ENCODE measurements at regions not wholly inside any gene's neighbourhood (a gene's known extent, or its start where the extent isn't known, plus 50 kb on each side); places are given as distances from the start of the nearest gene placed in this dataset.

DNA sequence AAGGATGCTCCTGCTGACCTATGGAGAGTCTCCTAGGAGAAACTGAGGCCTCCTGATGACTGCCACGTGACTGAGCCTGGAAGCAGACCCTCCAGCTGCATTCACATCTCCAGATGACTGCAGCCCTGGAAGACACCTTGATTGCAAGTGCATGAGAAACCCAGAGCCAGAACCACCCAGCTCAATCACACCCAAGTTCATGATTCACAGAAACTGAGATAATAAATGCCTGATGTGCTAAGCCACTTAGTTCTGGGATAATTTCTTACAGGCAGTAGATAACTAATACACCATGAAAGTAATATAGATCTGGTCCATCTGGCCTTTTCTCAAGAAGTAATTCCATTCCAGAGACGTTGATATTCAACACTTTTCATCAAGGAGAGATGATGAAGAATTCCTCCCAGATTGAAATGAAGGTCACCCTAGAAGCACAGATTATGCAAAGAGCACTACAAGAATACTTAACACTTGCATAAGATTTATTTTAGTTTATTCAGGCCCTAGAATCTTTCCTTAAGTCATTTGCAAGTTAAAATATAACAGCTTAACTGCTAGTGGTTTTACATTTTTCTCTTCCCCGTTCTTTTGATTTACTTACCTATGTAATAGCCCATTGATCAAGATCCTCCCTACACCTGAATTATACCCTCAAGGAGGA is 208.2 kb upstream of the INHBA start:
- no peak for DNase-seq (ENCODE audit: low read depth)

- DNase-seq (ENCODE audit: low read depth) = no peak
Observed at GRCh38 chr7:41907444-41907843, 204.6 kb upstream of the INHBA start.

DNA sequence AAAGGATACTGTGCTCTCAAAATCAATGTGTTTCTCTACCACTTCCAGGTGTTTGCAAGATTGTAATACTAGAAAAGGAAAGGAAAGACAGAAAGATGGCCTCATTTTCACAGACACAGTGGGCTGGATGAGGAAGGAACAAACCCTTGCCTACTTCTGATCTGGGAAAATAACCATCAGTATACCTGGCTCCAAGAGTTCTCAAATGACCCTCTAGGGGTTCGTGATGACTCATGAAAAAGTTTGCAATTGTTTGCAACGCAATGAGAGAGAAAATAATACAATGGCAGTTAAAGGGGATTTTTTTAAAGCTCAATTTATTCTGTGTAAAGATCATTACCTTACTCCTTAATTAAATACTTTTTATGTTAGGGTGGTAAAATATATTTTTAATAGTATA is 197.6 kb upstream of the INHBA start:
- no peak for DNase-seq (ENCODE audit: low read depth)

DNA sequence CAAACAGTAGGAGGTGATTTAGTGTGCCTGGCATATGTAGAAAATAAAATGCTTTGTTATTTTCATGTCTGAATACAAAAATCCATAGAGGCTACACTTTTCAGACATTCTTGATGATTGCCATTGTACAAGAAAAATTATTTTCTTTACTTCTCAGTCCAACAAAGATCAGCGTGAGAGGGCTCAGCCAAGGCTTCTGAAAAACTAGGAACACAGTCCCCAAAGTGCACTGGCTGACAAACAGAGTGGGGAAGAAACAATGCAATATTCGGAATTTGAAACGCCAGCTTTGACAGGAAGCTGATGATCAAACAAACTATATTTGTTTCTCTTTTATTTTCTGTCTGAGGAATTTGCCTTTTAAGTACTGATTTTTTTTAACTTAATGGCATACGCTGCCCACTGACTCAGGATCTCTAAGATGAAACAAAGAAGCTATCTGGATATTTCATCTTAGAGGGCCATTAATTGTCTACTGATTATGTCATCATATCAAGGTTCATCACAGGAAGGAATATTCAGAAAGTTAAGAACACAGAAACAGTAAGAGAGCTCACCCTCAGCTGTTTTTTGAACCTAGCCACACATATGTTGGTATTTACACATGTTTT is 197.0 kb upstream of the INHBA start:
- DNase-seq (ENCODE audit: low read depth) = no peak

DNA sequence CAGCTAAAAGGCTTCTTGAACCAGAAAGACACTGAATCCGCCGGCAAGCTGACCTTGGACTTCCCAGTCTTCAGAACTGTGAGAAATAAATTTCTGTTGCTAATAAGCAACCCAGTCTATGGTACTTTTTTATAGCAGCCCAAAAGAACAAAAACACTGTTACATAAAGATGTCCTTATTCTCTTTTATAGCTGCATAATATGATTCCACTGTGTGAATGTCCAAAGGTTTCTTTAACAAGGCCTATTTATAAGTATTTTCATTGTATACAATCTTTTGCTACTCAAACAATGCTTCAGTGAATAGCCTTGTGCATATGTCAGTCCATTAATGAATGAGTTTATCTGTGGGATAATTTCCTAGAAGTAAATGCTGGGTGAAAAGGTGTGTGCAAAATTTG is 190.8 kb upstream of the INHBA start:
- no peak for DNase-seq (ENCODE audit: low read depth)

- DNase-seq (ENCODE audit: low read depth) = no peak
Observed at GRCh38 chr7:41892356-41893100, 189.6 kb upstream of the INHBA start.

- DNase-seq (ENCODE audit: low read depth) = no peak
Observed at GRCh38 chr7:41891950-41892349, 189.1 kb upstream of the INHBA start.

DNA sequence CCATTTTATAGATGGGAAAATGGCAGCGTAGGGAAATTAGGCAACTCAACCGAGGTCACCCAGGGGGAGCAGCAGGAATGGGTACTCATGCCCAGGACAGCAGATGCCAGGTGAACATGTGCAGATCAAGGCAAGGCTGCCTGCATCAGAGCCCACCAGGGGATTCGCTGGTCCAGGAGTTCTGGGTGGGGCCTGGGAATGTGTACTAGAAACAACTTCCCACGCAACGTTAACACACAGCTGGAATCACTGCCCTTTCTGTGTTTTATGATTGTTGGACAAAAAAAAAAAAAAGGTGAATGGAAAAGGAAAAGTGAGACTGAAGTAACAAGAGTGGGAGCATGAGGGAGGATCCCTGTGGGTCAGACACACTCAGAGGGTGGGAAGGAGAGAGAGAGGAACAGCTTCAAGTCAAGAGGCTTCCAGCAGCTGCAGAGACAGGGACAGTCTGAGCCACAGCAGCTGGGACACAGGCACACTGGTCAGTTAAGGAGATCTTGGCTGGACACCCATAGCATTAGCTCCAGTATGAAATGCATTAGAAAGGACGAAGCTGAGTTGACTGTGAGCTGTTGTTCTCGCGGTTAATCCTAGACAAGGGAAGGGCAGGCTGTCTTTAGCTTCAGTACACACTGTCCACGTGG is 187.9 kb upstream of the INHBA start:
- DNase-seq (ENCODE audit: low read depth) = no peak

DNA sequence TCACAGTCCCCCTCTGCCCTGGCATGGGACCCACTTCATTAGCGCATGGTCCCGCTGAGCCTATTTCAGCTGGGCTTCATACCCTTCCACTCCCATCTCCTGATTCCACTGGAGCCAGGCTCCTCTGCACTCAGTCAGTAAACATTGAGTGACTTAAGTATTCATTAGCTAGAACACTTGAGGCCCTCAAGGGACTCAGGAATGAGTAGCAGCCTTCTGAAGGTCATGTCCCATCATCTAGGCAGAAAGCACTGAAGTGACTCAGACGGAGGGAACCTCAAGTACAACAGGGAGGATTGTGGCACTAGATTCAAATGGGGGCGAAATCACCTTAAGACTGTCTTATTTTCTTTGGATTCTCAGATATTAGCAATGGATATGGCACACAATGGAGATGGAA is 186.6 kb upstream of the INHBA start:
- no peak for DNase-seq (ENCODE audit: low read depth)

- no peak for DNase-seq (ENCODE audit: low read depth)
Observed at GRCh38 chr7:41889040-41889439, 186.2 kb upstream of the INHBA start.

DNA sequence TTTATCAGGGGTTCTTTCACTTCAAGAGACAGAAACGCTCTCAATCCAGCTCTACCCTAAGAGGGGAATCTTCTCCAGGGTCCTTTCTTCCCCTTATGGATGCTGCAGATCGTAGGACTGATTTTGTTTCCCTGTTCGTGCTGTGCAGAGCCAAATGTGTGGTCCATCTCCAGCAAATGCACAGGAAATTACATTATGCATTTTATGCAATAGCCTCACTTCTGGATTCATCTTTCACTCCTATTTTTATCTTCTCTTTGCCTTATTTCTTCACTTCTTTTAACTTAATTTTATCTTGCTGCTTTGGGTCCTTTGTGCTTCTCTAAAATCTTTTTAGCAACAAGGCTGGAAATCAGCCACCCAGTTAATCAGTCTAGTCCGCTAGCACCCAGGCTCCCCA is 184.5 kb upstream of the INHBA start:
- peak; percentile 9 for DNase-seq (ENCODE audit: low read depth)

GRCh38 chr7:41886901-41887311 is 184.0 kb upstream of the INHBA start:
- DNase-seq (ENCODE audit: low read depth) = peak; percentile 88

DNA sequence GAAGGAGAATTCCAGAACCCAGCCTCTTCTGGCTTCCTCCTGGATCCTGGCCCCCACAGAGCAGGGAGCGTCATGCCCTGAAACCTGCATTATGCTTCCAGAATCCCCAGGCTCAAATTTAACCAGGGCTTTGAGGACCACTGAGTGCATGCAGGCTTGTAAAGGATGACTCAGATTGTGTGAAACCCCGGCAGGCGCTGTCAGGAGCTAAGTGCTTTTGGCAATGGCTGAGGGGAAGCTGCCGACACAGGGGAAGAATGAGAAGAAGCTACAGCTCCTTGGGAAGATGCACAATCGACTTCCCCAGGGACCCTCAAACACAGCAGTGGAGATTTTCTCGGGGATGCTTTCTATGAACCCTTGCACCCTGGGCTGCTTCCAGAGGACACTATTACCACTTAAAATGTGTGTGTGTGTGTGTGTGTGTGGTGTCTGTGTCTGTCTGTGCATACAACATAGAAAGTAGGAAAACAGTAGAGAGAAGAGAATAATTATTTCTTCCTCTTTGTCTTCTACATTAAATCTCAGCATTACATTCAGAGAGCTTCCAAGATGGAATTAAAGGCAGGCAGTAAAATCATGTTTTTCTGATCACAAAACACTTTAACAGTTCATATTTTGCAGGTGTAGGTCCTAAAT is 183.5 kb upstream of the INHBA start:
- DNase-seq (ENCODE audit: low read depth) = peak; percentile 84

- DNase-seq (ENCODE audit: low read depth) = no peak
Observed at GRCh38 chr7:41885748-41886147, 182.9 kb upstream of the INHBA start.

- no peak for DNase-seq (ENCODE audit: low read depth)
Observed at GRCh38 chr7:41885078-41885477, 182.2 kb upstream of the INHBA start.

- no peak for DNase-seq (ENCODE audit: low read depth)
Observed at GRCh38 chr7:41882745-41883420, 180.0 kb upstream of the INHBA start.

DNA sequence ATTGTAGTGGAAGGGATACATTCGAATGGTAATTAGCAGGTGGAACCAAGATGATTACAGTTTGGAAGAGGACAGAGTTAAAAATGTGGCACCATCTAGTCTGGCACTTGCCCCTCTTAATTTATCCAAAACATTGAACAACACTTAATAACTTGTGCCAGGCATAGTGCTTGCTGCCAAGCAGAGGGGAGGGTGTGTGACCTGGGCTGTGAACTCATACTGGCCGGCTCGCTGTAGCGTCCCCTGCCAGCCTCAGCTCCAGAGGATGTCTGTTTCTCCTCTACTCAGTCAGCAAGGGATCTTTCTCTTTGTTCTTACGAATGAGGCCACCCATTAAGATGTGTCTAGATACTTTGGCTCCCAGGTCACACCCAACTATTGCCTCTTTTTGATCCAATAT is 179.4 kb upstream of the INHBA start:
- no peak for DNase-seq (ENCODE audit: low read depth)

- no peak for DNase-seq (ENCODE audit: low read depth)
Observed at GRCh38 chr7:41881331-41882130, 178.6 kb upstream of the INHBA start.

DNA sequence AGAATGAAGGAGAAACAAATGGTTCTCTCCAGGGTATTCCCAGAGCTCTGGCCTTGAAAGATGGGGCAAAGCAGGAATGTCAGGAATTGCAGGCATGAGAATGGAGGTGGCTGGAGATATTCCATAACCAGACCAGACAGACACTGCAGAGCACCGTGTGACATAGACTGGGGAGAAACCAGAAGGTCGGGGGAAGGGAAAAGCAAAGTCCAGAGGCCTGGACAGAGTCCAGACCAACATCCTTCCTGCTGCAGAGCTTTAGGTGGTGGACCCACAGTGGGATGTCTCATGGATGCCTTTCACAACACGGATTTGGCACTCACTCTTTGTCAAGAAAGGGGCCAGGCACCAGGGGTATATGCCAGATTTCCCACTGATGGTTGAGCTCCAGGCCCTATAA is 177.2 kb upstream of the INHBA start:
- DNase-seq (ENCODE audit: low read depth) = peak; percentile 34

- no peak for DNase-seq (ENCODE audit: low read depth)
Observed at GRCh38 chr7:41879403-41879802, 176.5 kb upstream of the INHBA start.

Data from fibroblast of gingiva (primary cell).